ENCODE measurements at regions not wholly inside any gene's neighbourhood (a gene's known extent, or its start where the extent isn't known, plus 50 kb on each side); places are given as distances from the start of the nearest gene placed in this dataset.

GRCh38 chr10:81213370-81213769 lies 661.6 kb upstream of the NRG3 start:
- Mint-ChIP-seq H3K4me1 (no peaks in the 10 kb centered on the region), H3K4me3 (no peak overlapping the region), H3K9me3 (ENCODE audit: insufficient read depth) (no peaks in the 10 kb centered on the region), H3K27ac (no peak overlapping the region), H3K27me3 (no peaks in the 10 kb centered on the region)
- Histone ChIP-seq H3K9me3 (ENCODE audit: control extremely low read depth in 1 of 3, control insufficient read depth in 2 of 3, insufficient read depth in 1 of 3, low read length in 2 of 3) (no peaks in the 10 kb centered on the region), H3K4me2 (replicated peaks; ENCODE audit: low read depth, low read length, poor library complexity, severe bottlenecking) (no peak overlapping the region), H3K4me3 (ENCODE audit: control extremely low read depth in 1 of 5, extremely low read depth in 1 of 5, insufficient read depth in 1 of 5, low read depth in 2 of 5, low read length in 4 of 5) (no peak overlapping the region), H3K36me3 (replicated peaks in 1 of 2; ENCODE audit: control extremely low read depth in 1 of 2, control insufficient read depth in 1 of 2, extremely low read depth in 1 of 2, insufficient read depth in 2 of 2, low read length in 1 of 2) (no peaks in the 10 kb centered on the region), H3K27ac (ENCODE audit: low read length in 2 of 2) (no peak overlapping the region), H2AFZ (ENCODE audit: insufficient read depth, low read depth, low read length, poor library complexity, severe bottlenecking) (no peak overlapping the region), H3K4me1 (ENCODE audit: control insufficient read depth in 2 of 2, insufficient read depth in 2 of 2, low read length in 2 of 2) (no peaks in the 10 kb centered on the region), H3K9ac (ENCODE audit: low read length) (no peak overlapping the region), H3K27me3 (replicated peaks in 1 of 4; ENCODE audit: control extremely low read depth in 1 of 4, control insufficient read depth in 3 of 4, insufficient read depth in 4 of 4, low read length in 3 of 4) (no peaks in the 10 kb centered on the region), H4K20me1 (ENCODE audit: control insufficient read depth, insufficient read depth, low read length, poor library complexity, severe bottlenecking) (no peaks in the 10 kb centered on the region), H3K79me2 (ENCODE audit: control insufficient read depth, insufficient read depth, low read length) (no peaks in the 10 kb centered on the region)
- 83% methylated on average over 1 of the region's 1 CpG for WGBS (ENCODE audit: insufficient coverage)
- DNase-seq: no peak
- intact Hi-C loops (cut with micrococcal nuclease): no loop called here
- CTCF ChIA-PET: no interaction called here
- POLR2A ChIA-PET: no interaction called here
- TF ChIP-seq CTCF (IDR thresholded peaks at IDR 0.05) (no peak), EZH2 (IDR thresholded peaks at IDR 0.05; ENCODE audit: borderline replicate concordance, insufficient read depth, low read depth, low read length, poor library complexity, severe bottlenecking) (no peak)
- ATAC-seq (ENCODE audit: low read depth): no peak

GRCh38 chr10:81215498-81215897 lies 659.5 kb upstream of the NRG3 start:
- H3K36me3 ChIP-seq (replicated peaks in 1 of 2; ENCODE audit: control extremely low read depth in 1 of 2, control insufficient read depth in 1 of 2, extremely low read depth in 1 of 2, insufficient read depth in 2 of 2, low read length in 1 of 2): no peaks in the 10 kb centered on the region
- H2AFZ ChIP-seq (ENCODE audit: insufficient read depth, low read depth, low read length, poor library complexity, severe bottlenecking): no peak overlapping the region
- Mint-ChIP-seq H3K9me3 (ENCODE audit: insufficient read depth) (no peaks in the 10 kb centered on the region), H3K4me3 (no peak overlapping the region), H3K4me1 (no peaks in the 10 kb centered on the region), H3K27me3 (no peaks in the 10 kb centered on the region), H3K27ac (no peak overlapping the region)
- ChIA-PET CTCF (no interaction called here), POLR2A (no interaction called here)
- no peak for ATAC-seq (ENCODE audit: low read depth)
- no peaks in the 10 kb centered on the region for H3K4me1 ChIP-seq (ENCODE audit: control insufficient read depth in 2 of 2, insufficient read depth in 2 of 2, low read length in 2 of 2)
- 71% methylated on average over 1 of the region's 3 CpGs for WGBS (ENCODE audit: insufficient coverage)
- no peaks in the 10 kb centered on the region for H3K27me3 ChIP-seq (replicated peaks in 1 of 4; ENCODE audit: control extremely low read depth in 1 of 4, control insufficient read depth in 3 of 4, insufficient read depth in 4 of 4, low read length in 3 of 4)
- no peak overlapping the region for H3K4me3 ChIP-seq (ENCODE audit: control extremely low read depth in 1 of 5, extremely low read depth in 1 of 5, insufficient read depth in 1 of 5, low read depth in 2 of 5, low read length in 4 of 5)
- DNase-seq: no peak
- H3K9me3 ChIP-seq (ENCODE audit: control extremely low read depth in 1 of 3, control insufficient read depth in 2 of 3, insufficient read depth in 1 of 3, low read length in 2 of 3): no peaks in the 10 kb centered on the region
- no peak for TF ChIP-seq EZH2 (IDR thresholded peaks at IDR 0.05; ENCODE audit: borderline replicate concordance, insufficient read depth, low read depth, low read length, poor library complexity, severe bottlenecking)
- TF ChIP-seq CTCF (IDR thresholded peaks at IDR 0.05): no peak
- no peak overlapping the region for H3K9ac ChIP-seq (ENCODE audit: low read length)
- no peak overlapping the region for H3K4me2 ChIP-seq (replicated peaks; ENCODE audit: low read depth, low read length, poor library complexity, severe bottlenecking)
- H4K20me1 ChIP-seq (ENCODE audit: control insufficient read depth, insufficient read depth, low read length, poor library complexity, severe bottlenecking): no peaks in the 10 kb centered on the region
- intact Hi-C loops (cut with micrococcal nuclease): no loop called here
- no peaks in the 10 kb centered on the region for H3K79me2 ChIP-seq (ENCODE audit: control insufficient read depth, insufficient read depth, low read length)
- H3K27ac ChIP-seq (ENCODE audit: low read length in 2 of 2): no peak overlapping the region

All from B cell (primary cell).